Astrocyte of the cerebellum (primary cell): ENCODE measurements at regions not wholly inside any gene's neighbourhood (a gene's known extent, or its start where the extent isn't known, plus 50 kb on each side); places are given as distances from the start of the nearest gene placed in this dataset.

Source experiments
- DNase-seq: peaks from one replicate; pipeline ENCODE4 v3.0.0-alpha.2; 2011; ENCODE audit warnings: low read depth
- H3K4me3 ChIP-seq: 2 replicates; pipeline ENCODE4 v1.5.1; 2011; ENCODE audit warnings: mild to moderate bottlenecking, low read depth, low read length, moderate library complexity
- in situ Hi-C: cut with HindIII; loops from 2 replicates; pipeline ENCODE4 v1.10.0; 2017; ENCODE audit warnings: low sequenced_read_pairs
- TF ChIP-seq, protein P1 (sequence below): IDR thresholded peaks from 2 replicates; pipeline ENCODE4 v1.5.1; 2012; ENCODE audit warnings: low read length, low read depth, moderate library complexity, mild to moderate bottlenecking; ENCODE audit errors: missing control alignments

- DNase-seq = peak; percentile 64
- peak overlapping the region; percentile 51 for H3K4me3 ChIP-seq
- in situ Hi-C loops = no loop called here
- TF ChIP-seq, protein P1, sequence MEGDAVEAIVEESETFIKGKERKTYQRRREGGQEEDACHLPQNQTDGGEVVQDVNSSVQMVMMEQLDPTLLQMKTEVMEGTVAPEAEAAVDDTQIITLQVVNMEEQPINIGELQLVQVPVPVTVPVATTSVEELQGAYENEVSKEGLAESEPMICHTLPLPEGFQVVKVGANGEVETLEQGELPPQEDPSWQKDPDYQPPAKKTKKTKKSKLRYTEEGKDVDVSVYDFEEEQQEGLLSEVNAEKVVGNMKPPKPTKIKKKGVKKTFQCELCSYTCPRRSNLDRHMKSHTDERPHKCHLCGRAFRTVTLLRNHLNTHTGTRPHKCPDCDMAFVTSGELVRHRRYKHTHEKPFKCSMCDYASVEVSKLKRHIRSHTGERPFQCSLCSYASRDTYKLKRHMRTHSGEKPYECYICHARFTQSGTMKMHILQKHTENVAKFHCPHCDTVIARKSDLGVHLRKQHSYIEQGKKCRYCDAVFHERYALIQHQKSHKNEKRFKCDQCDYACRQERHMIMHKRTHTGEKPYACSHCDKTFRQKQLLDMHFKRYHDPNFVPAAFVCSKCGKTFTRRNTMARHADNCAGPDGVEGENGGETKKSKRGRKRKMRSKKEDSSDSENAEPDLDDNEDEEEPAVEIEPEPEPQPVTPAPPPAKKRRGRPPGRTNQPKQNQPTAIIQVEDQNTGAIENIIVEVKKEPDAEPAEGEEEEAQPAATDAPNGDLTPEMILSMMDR = no peak
Observed at GRCh38 chr6:26240157-26241032, 124.6 kb upstream of the BTN3A2 start.

DNA sequence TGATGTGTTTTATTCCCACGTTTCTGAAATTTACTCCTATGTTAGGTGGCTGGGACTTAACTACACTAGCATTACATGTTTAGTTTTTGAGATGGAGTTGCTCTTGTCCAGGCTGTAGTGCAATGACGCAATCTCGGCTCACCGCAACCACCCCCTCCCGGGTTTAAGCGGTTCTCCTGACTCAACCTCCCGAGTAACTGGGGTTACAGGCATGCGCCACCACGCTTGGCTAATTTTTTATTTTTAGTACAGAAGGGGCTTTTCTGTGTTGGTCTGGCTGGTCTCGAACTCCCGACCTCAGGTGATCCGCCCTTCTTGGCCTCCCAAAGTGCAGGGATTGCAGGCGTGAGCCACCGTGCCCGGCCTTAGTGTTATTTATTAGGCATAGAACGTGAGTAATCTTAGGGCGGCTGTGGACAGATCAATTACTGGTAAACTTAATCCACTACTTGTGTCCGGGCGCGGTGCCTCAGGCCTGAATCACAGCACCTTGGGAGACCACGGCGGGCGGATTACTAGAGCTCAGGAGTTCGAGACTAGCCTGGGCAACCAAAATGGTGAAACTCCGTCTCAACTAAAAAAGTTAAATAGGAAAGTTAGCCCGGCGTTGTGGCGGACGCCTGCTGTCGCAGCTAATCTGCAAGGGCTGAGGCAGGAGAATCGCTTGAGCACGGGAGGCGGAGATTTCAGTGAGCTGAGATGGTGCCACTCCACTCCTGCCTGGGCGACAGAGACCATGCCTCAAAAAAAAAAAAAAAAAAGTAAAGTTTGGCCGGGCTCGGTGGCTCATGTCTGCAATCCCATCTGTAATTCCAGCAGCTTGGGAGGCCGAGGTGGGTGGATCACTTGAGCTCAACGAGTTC lies 123.7 kb upstream of the BTN3A2 start:
- H3K4me3 ChIP-seq = peak overlapping the region; percentile 51
- DNase-seq = peak; percentile 60
- TF ChIP-seq, protein P1 = no peak
- in situ Hi-C loops = no loop called here

- DNase-seq = no peak
- in situ Hi-C loops = no loop called here
- H3K4me3 ChIP-seq = no peak overlapping the region
- TF ChIP-seq, protein P1 = no peak
Observed at GRCh38 chr6:26243132-26243531, 121.9 kb upstream of the BTN3A2 start.

- in situ Hi-C loops = no loop called here
- TF ChIP-seq, protein P1 = no peak
- H3K4me3 ChIP-seq = no peak overlapping the region
- no peak for DNase-seq
Observed at GRCh38 chr6:26243752-26244151, 121.2 kb upstream of the BTN3A2 start.

DNA sequence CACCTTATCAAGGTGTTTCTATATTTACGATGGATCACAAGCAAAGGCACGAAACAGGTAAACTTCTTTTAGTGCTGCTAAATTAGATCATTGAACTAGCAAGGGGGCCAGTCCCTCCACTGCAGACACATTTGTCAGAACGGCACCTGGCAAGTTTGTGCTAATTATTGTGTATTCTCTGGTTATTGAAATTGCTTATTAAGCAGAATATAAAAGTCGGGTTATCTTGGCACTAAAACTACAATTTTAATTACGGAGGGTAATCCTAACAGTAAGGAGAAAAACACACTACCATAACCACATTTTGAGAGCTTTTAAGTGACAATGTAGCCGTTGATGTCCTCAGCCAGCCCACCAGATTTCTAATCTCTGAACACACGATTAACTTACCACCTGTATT lies 118.9 kb upstream of the BTN3A2 start:
- TF ChIP-seq, protein P1 = no peak
- H3K4me3 ChIP-seq = no peak overlapping the region
- no peak for DNase-seq
- in situ Hi-C loops = no loop called here

- TF ChIP-seq, protein P1 = no peak
- in situ Hi-C loops = no loop called here
- no peak overlapping the region for H3K4me3 ChIP-seq
- no peak for DNase-seq
Observed at GRCh38 chr6:26246553-26246952, 118.4 kb upstream of the BTN3A2 start.
